CD4-positive, alpha-beta T cell (primary cell): ENCODE measurements at regions not wholly inside any gene's neighbourhood (a gene's known extent, or its start where the extent isn't known, plus 50 kb on each side); places are given as distances from the start of the nearest gene placed in this dataset.

Source experiments
- ATAC-seq: fragments of 200-7000 bp; cut with Tn5 transposase; one replicate; pipeline ENCODE4 v1.10.0; 2022; ENCODE audit warnings: mild to moderate bottlenecking; ENCODE audit not compliant: poor library complexity
- CTCF ChIA-PET: fragments of 350-600 bp; sonication (Branson Sonifier 250); formaldehyde crosslinking; loops from one replicate; lab custom pipeline; 2021; ENCODE audit warnings: antibody characterized with exemption, inconsistent platforms; lab: Charles Lee
- POLR2A ChIA-PET: fragments of 350-600 bp; sonication (Branson Sonifier 250); formaldehyde crosslinking; loops from one replicate; lab custom pipeline; 2021; ENCODE audit warnings: antibody characterized with exemption, inconsistent platforms; lab: Charles Lee
- DNase-seq, 14 experiments: peaks; one replicate each; pipeline ENCODE4 v3.0.0-alpha.2; 2013 to 2020; ENCODE audit warnings: mixed read lengths in 2 of 14
- H3K27ac ChIP-seq, 2 donors: one replicate each; pipeline versions ENCODE4 v1.5.1 to v1.7.0; 2013; ENCODE audit warnings: low read length in 2 of 2, low read depth in 1 of 2, mild to moderate bottlenecking in 1 of 2
- H3K27me3 ChIP-seq, 2 experiments: 1 replicate in 1 of 2; 2 replicates in 1 of 2; pipeline versions ENCODE4 v1.6.1 to v1.7.0; 2013; ENCODE audit warnings: low read length in 2 of 2, control low read depth in 1 of 2, mild to moderate bottlenecking in 1 of 2, moderate library complexity in 1 of 2; ENCODE audit not compliant: insufficient read depth in 2 of 2, control insufficient read depth in 1 of 2
- H3K36me3 ChIP-seq: one replicate; pipeline ENCODE4 v1.6.1; 2013; ENCODE audit warnings: low read length, control low read depth; ENCODE audit not compliant: insufficient read depth
- H3K4me1 ChIP-seq: one replicate; pipeline ENCODE4 v1.6.1; 2013; ENCODE audit warnings: low read length, control low read depth; ENCODE audit not compliant: insufficient read depth
- H3K4me3 ChIP-seq: one replicate; pipeline ENCODE4 v1.5.1; 2013; ENCODE audit warnings: mild to moderate bottlenecking, low read length, moderate library complexity
- H3K9me3 ChIP-seq, 2 experiments: 1 replicate in 1 of 2; 2 replicates in 1 of 2; pipeline versions ENCODE4 v1.6.1 to v1.7.0; 2013; ENCODE audit warnings: low read length in 2 of 2, mild to moderate bottlenecking in 2 of 2, control low read depth in 1 of 2, moderate library complexity in 1 of 2; ENCODE audit not compliant: control insufficient read depth in 1 of 2, insufficient read depth in 1 of 2
- H3K27ac Mint-ChIP-seq: one replicate; pipeline ENCODE4 v1.8.0; 2020; ENCODE audit warnings: mixed read lengths
- H3K27me3 Mint-ChIP-seq: one replicate; pipeline ENCODE4 v1.8.0; 2021; ENCODE audit warnings: mixed read lengths
- H3K36me3 Mint-ChIP-seq: one replicate; pipeline ENCODE4 v1.8.0; 2021; ENCODE audit warnings: low read depth, mixed read lengths
- H3K4me1 Mint-ChIP-seq: one replicate; pipeline ENCODE4 v1.8.0; 2021; ENCODE audit warnings: low read depth, mixed read lengths
- H3K4me3 Mint-ChIP-seq: one replicate; pipeline ENCODE4 v1.8.0; 2020; ENCODE audit warnings: mild to moderate bottlenecking, mixed read lengths
- H3K9me3 Mint-ChIP-seq: one replicate; pipeline ENCODE4 v1.8.0; 2020; ENCODE audit warnings: mixed read lengths
- CTCF ChIP-seq: fragments of 200-600 bp; IDR thresholded peaks from one replicate; pipeline ENCODE4 v1.8.0; 2022; ENCODE audit warnings: antibody characterized with exemption, mild to moderate bottlenecking
- intact Hi-C, 2 experiments: fragments of 100-400 bp; cut with DNase I in 1 of 2; cut with micrococcal nuclease in 1 of 2; formaldehyde crosslinking; loops; one replicate each; pipeline versions ENCODE4 v1.15.1 to v1.9.0; 2023 to 2025; cut with DNase I, micrococcal nuclease

GRCh38 chr5:61969347-61969746, 336.7 kb upstream of the KIF2A start:
- no peaks in the 10 kb centered on the region for H3K36me3 ChIP-seq
- intact Hi-C loops = no loop called here
- Mint-ChIP-seq H3K4me3 (no peak overlapping the region), H3K36me3 (no peaks in the 10 kb centered on the region), H3K27ac (no peak overlapping the region), H3K4me1 (no peaks in the 10 kb centered on the region), H3K9me3 (no peaks in the 10 kb centered on the region), H3K27me3 (peaks cover 4% of the 10 kb centered on the region)
- no peaks in the 10 kb centered on the region for H3K4me1 ChIP-seq
- TF ChIP-seq CTCF = no peak
- no peak overlapping the region for H3K4me3 ChIP-seq
- no peak overlapping the region for H3K27ac ChIP-seq
- no peak for ATAC-seq
- CTCF ChIA-PET = no interaction called here
- H3K9me3 ChIP-seq = no peaks in the 10 kb centered on the region
- POLR2A ChIA-PET = no interaction called here
- DNase-seq = no peak
- no peaks in the 10 kb centered on the region for H3K27me3 ChIP-seq

- Histone ChIP-seq H3K9me3 (no peaks in the 10 kb centered on the region), H3K27me3 (no peaks in the 10 kb centered on the region), H3K27ac (no peak overlapping the region), H3K36me3 (no peaks in the 10 kb centered on the region), H3K4me3 (no peak overlapping the region), H3K4me1 (no peaks in the 10 kb centered on the region)
- ChIA-PET CTCF (no interaction called here), POLR2A (no interaction called here)
- Mint-ChIP-seq H3K36me3 (no peaks in the 10 kb centered on the region), H3K4me3 (no peak overlapping the region), H3K9me3 (no peaks in the 10 kb centered on the region), H3K27ac (no peak overlapping the region), H3K27me3 (peaks cover 4% of the 10 kb centered on the region), H3K4me1 (no peaks in the 10 kb centered on the region)
- TF ChIP-seq CTCF = no peak
- DNase-seq (no peak), ATAC-seq (no peak)
- intact Hi-C loops = no loop called here
Observed at GRCh38 chr5:61969755-61970154, 336.3 kb upstream of the KIF2A start.

- Mint-ChIP-seq H3K27me3 (peaks cover 4% of the 10 kb centered on the region), H3K27ac (no peak overlapping the region), H3K9me3 (no peaks in the 10 kb centered on the region), H3K36me3 (no peaks in the 10 kb centered on the region), H3K4me3 (no peak overlapping the region), H3K4me1 (no peaks in the 10 kb centered on the region)
- TF ChIP-seq CTCF = no peak
- ChIA-PET CTCF (no interaction called here), POLR2A (no interaction called here)
- Histone ChIP-seq H3K27me3 (no peaks in the 10 kb centered on the region), H3K4me1 (no peaks in the 10 kb centered on the region), H3K9me3 (no peaks in the 10 kb centered on the region), H3K36me3 (no peaks in the 10 kb centered on the region), H3K27ac (no peak overlapping the region), H3K4me3 (no peak overlapping the region)
- DNase-seq (no peak), ATAC-seq (no peak)
- intact Hi-C loops = no loop called here
Observed at GRCh38 chr5:61970218-61970617, 335.8 kb upstream of the KIF2A start.
